GM23338 (cell line): ENCODE measurements at regions not wholly inside any gene's neighbourhood (a gene's known extent, or its start where the extent isn't known, plus 50 kb on each side); places are given as distances from the start of the nearest gene placed in this dataset.
"Not testable (repeated sequence)": the region's sequence is repeated elsewhere in the genome, so short reads cannot be mapped to it uniquely, and the experiment has no call there.

Experiments used
- ATAC-seq: fragments of 200-7000 bp; cut with Tn5 transposase; 3 replicates; pipeline ENCODE4 v1.9.1; 2020
- DNase-seq: peaks from one replicate; pipeline ENCODE4 v3.0.0-alpha.2; 2015; ENCODE audit warnings: low spot score
- H2AFZ ChIP-seq: fragments of 200-600 bp; sonication (generic); 2 replicates; pipeline ENCODE4 v1.8.0; 2016; ENCODE audit warnings: antibody characterized with exemption, mild to moderate bottlenecking, moderate library complexity
- H3F3A ChIP-seq: fragments of 200-600 bp; sonication (generic); replicated peaks from 2 replicates; pipeline ENCODE4 v1.8.0; 2017; ENCODE audit warnings: antibody characterized with exemption, mixed run types, low read depth
- H3K27ac ChIP-seq: fragments of 200-600 bp; sonication (generic); 2 replicates; pipeline ENCODE4 v1.6.1; 2016; ENCODE audit warnings: low read depth
- H3K27me3 ChIP-seq: fragments of 200-600 bp; sonication (generic); 2 replicates; pipeline ENCODE4 v1.8.0; 2016; ENCODE audit warnings: mild to moderate bottlenecking, mixed run types, moderate library complexity; ENCODE audit not compliant: insufficient read depth
- H3K36me3 ChIP-seq: fragments of 200-600 bp; sonication (generic); 2 replicates; pipeline ENCODE4 v1.8.0; 2016; ENCODE audit warnings: mild to moderate bottlenecking; ENCODE audit not compliant: insufficient read depth
- H3K4me1 ChIP-seq: fragments of 200-600 bp; sonication (generic); 2 replicates; pipeline ENCODE4 v1.8.0; 2016; ENCODE audit warnings: mild to moderate bottlenecking, moderate library complexity; ENCODE audit not compliant: insufficient read depth
- H3K4me2 ChIP-seq: fragments of 200-600 bp; sonication (generic); 2 replicates; pipeline ENCODE4 v1.7.1; 2017; ENCODE audit warnings: mixed run types
- H3K4me3 ChIP-seq: fragments of 200-600 bp; sonication (generic); 2 replicates; pipeline ENCODE4 v1.6.1; 2016; ENCODE audit warnings: mixed run types
- H3K79me2 ChIP-seq: fragments of 200-600 bp; sonication (generic); replicated peaks from 2 replicates; pipeline ENCODE4 v1.8.0; 2017; ENCODE audit warnings: mild to moderate bottlenecking; ENCODE audit not compliant: insufficient read depth
- H3K9me2 ChIP-seq: fragments of 200-600 bp; sonication (generic); 2 replicates; pipeline ENCODE4 v1.8.0; 2017; ENCODE audit not compliant: insufficient read depth
- H4K20me1 ChIP-seq: fragments of 200-600 bp; sonication (generic); replicated peaks from 2 replicates; pipeline ENCODE4 v1.8.0; 2017; ENCODE audit warnings: mild to moderate bottlenecking; ENCODE audit not compliant: insufficient read depth
- H3K27ac Mint-ChIP-seq: 2 replicates; pipeline ENCODE4 v1.8.0; 2020; ENCODE audit warnings: inconsistent platforms, mild to moderate bottlenecking, moderate library complexity, mixed read lengths
- H3K27me3 Mint-ChIP-seq: 3 replicates; pipeline ENCODE4 v1.8.0; 2022; ENCODE audit warnings: low read depth, mild to moderate bottlenecking, moderate library complexity, mixed read lengths, inconsistent platforms; ENCODE audit not compliant: insufficient read depth, poor library complexity
- H3K36me3 Mint-ChIP-seq: 3 replicates; pipeline ENCODE4 v1.8.0; 2021; ENCODE audit warnings: low read depth, mild to moderate bottlenecking, inconsistent platforms, moderate library complexity, mixed read lengths
- H3K4me1 Mint-ChIP-seq: 3 replicates; pipeline ENCODE4 v1.8.0; 2020; ENCODE audit warnings: mild to moderate bottlenecking, inconsistent platforms, mixed read lengths
- H3K4me3 Mint-ChIP-seq: 3 replicates; pipeline ENCODE4 v1.8.0; 2021; ENCODE audit warnings: moderate library complexity, mild to moderate bottlenecking, inconsistent platforms, mixed read lengths
- H3K9me3 Mint-ChIP-seq: 3 replicates; pipeline ENCODE4 v1.8.0; 2020; ENCODE audit warnings: moderate library complexity, mild to moderate bottlenecking, inconsistent platforms, mixed read lengths
- CREB1 ChIP-seq: fragments of 250-450 bp; sonication (Bioruptor Pico); IDR thresholded peaks from 2 replicates; pipeline ENCODE4 v1.5.0; 2020; ENCODE audit warnings: low read depth, mild to moderate bottlenecking, moderate library complexity
- EZH2 ChIP-seq: fragments of 200-600 bp; sonication (generic); IDR thresholded peaks from one replicate; pipeline ENCODE4 v1.8.0; 2017; ENCODE audit warnings: antibody characterized with exemption, mild to moderate bottlenecking, low read depth; ENCODE audit not compliant: unreplicated experiment
- EZH2phosphoT487 ChIP-seq: fragments of 200-600 bp; sonication (generic); IDR thresholded peaks from one replicate; pipeline ENCODE4 v1.8.1; 2018; ENCODE audit warnings: antibody characterized with exemption; ENCODE audit not compliant: unreplicated experiment
- JUNB ChIP-seq: IDR thresholded peaks from one replicate; pipeline ENCODE4 v1.6.1; 2016; ENCODE audit warnings: antibody characterized with exemption; ENCODE audit not compliant: unreplicated experiment
- NANOG ChIP-seq: IDR thresholded peaks from 2 replicates; pipeline ENCODE4 v1.6.1; 2016; ENCODE audit warnings: antibody characterized with exemption, borderline replicate concordance
- POLR2AphosphoS5 ChIP-seq: IDR thresholded peaks from 2 replicates; pipeline ENCODE4 v1.6.1; 2016; ENCODE audit warnings: antibody characterized with exemption, low read depth
- STAT1 ChIP-seq: IDR thresholded peaks from one replicate; pipeline ENCODE4 v1.6.1; 2016; ENCODE audit warnings: antibody characterized with exemption; ENCODE audit not compliant: unreplicated experiment
- ZNF114 ChIP-seq: fragments of 250-450 bp; sonication (Bioruptor Pico); IDR thresholded peaks from 2 replicates; pipeline ENCODE4 v1.5.0; 2020; ENCODE audit warnings: mild to moderate bottlenecking, moderate library complexity
- ZNF331 ChIP-seq: fragments of 250-450 bp; sonication (Bioruptor Pico); IDR thresholded peaks from 2 replicates; pipeline ENCODE4 v1.5.0; 2020; ENCODE audit warnings: low read depth, mild to moderate bottlenecking, moderate library complexity
- TF ChIP-seq, protein P1 (sequence below): IDR thresholded peaks from 2 replicates; pipeline ENCODE4 v1.6.1; 2016; ENCODE audit warnings: antibody characterized with exemption
- TF ChIP-seq, protein P2 (sequence below): IDR thresholded peaks from one replicate; pipeline ENCODE4 v1.6.1; 2018; ENCODE audit warnings: antibody characterized with exemption; ENCODE audit not compliant: unreplicated experiment

DNA sequence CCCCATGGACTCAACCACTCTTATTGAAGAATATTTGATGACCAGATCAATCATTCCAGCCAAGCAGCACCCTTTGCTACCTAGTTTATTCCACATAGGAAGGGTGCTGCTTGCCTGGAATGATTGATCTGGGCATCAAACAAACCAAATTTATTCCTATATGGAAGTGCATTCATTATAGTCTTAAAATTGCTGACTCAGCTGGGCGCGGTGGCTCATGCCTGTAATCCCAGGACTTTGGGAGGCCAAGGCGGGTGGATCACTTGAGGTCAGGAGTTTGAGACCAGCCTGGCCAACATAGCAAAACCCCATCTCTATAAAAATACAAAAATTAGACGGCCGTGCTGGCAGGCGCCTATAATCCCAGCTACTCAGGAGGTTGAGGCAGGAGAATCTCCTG is 489.6 kb upstream of the API5 start:
- H3K36me3 ChIP-seq, H3K27me3 ChIP-seq, H3K4me3 Mint-ChIP-seq, H3K4me1 ChIP-seq, H3K27ac ChIP-seq, H4K20me1 ChIP-seq, ATAC-seq, H3K79me2 ChIP-seq, H3K4me3 ChIP-seq, H3K4me1 Mint-ChIP-seq, H2AFZ ChIP-seq, H3K4me2 ChIP-seq, H3K9me2 ChIP-seq, H3K27me3 Mint-ChIP-seq, H3F3A ChIP-seq, DNase-seq, H3K27ac Mint-ChIP-seq: not testable (repeated sequence)
- Mint-ChIP-seq H3K36me3 (peaks cover 11% of the 10 kb centered on the region; the same call in 2 of the 3 replicates), H3K9me3 (peaks cover 95% of the 10 kb centered on the region)

DNA sequence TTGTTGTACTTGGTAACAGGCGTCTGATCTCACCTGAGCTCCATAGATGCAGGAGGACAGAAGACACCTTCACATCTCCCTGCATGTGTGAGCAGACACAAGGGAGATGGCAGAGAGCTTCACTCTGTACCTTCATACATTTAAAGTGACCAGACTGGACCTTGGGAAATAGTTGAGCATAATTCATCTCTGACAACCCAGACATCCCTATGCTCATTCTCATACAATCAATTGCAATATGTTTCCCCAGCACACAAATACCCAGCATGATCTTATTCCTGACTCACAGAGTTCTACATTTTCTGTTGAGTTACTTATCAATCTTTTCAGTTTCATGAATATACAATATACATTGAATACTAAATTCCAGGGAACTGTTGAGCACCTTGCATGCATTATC is 488.2 kb upstream of the API5 start:
- no peaks in the 10 kb centered on the region for H3K27me3 Mint-ChIP-seq
- no peaks in the 10 kb centered on the region for H3K27me3 ChIP-seq

DNA sequence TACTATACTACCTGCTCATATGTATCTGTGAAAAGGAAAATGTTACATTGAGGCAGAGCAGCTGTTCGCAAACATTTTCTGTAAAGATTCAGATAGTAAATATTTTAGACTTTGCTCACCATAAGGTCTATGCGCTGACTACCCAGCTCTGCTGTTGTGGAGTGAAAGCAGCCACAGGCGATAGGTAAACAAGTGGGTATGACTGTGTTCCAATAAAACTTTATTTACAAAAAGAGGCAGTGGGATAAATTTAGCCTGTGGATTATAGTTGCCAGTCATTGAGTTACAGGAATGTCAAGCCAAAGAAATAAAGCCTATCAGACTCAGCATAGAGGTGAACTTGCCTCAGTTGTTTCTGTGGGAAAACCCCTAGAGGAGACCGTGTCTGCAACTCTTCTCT is 487.7 kb upstream of the API5 start:
- H3K4me1 ChIP-seq = peaks cover 5% of the 10 kb centered on the region; the same call in 1 of the 2 replicates
- no peak overlapping the region for H3K27ac ChIP-seq
- Mint-ChIP-seq H3K27me3 (no peaks in the 10 kb centered on the region), H3K36me3 (peaks cover 11% of the 10 kb centered on the region; the same call in 2 of the 3 replicates), H3K27ac (no peak overlapping the region), H3K4me3 (no peak overlapping the region), H3K4me1 (no peaks in the 10 kb centered on the region), H3K9me3 (peaks cover 95% of the 10 kb centered on the region)
- H4K20me1 ChIP-seq = no peaks in the 10 kb centered on the region
- H3K4me3 ChIP-seq = no peak overlapping the region
- H3K27me3 ChIP-seq = no peaks in the 10 kb centered on the region
- no peaks in the 10 kb centered on the region for H3K36me3 ChIP-seq
- H3F3A ChIP-seq = no peaks in the 10 kb centered on the region
- no peaks in the 10 kb centered on the region for H3K79me2 ChIP-seq
- ATAC-seq (no peak), DNase-seq (no peak)
- no peaks in the 10 kb centered on the region for H3K9me2 ChIP-seq
- no peak overlapping the region for H2AFZ ChIP-seq
- no peak overlapping the region for H3K4me2 ChIP-seq
- TF ChIP-seq EZH2 (no peak), JUNB (no peak), NANOG (no peak), ZNF331 (CRISPR knock-in tag) (no peak), STAT1 (no peak), EZH2phosphoT487 (no peak)
- TF ChIP-seq, protein P1, sequence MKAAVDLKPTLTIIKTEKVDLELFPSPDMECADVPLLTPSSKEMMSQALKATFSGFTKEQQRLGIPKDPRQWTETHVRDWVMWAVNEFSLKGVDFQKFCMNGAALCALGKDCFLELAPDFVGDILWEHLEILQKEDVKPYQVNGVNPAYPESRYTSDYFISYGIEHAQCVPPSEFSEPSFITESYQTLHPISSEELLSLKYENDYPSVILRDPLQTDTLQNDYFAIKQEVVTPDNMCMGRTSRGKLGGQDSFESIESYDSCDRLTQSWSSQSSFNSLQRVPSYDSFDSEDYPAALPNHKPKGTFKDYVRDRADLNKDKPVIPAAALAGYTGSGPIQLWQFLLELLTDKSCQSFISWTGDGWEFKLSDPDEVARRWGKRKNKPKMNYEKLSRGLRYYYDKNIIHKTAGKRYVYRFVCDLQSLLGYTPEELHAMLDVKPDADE = no peak
- TF ChIP-seq, protein P2, sequence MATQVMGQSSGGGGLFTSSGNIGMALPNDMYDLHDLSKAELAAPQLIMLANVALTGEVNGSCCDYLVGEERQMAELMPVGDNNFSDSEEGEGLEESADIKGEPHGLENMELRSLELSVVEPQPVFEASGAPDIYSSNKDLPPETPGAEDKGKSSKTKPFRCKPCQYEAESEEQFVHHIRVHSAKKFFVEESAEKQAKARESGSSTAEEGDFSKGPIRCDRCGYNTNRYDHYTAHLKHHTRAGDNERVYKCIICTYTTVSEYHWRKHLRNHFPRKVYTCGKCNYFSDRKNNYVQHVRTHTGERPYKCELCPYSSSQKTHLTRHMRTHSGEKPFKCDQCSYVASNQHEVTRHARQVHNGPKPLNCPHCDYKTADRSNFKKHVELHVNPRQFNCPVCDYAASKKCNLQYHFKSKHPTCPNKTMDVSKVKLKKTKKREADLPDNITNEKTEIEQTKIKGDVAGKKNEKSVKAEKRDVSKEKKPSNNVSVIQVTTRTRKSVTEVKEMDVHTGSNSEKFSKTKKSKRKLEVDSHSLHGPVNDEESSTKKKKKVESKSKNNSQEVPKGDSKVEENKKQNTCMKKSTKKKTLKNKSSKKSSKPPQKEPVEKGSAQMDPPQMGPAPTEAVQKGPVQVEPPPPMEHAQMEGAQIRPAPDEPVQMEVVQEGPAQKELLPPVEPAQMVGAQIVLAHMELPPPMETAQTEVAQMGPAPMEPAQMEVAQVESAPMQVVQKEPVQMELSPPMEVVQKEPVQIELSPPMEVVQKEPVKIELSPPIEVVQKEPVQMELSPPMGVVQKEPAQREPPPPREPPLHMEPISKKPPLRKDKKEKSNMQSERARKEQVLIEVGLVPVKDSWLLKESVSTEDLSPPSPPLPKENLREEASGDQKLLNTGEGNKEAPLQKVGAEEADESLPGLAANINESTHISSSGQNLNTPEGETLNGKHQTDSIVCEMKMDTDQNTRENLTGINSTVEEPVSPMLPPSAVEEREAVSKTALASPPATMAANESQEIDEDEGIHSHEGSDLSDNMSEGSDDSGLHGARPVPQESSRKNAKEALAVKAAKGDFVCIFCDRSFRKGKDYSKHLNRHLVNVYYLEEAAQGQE = no peak

More for the DNA sequence above, 488.2 kb upstream of the API5 start:
- TF ChIP-seq, protein P2 = no peak
- TF ChIP-seq EZH2phosphoT487 (no peak), ZNF114 (CRISPR knock-in tag) (no peak), CREB1 (CRISPR knock-in tag) (no peak), POLR2AphosphoS5 (no peak), ZNF331 (CRISPR knock-in tag) (no peak), EZH2 (no peak), NANOG (no peak)
- Histone ChIP-seq H3K79me2 (no peaks in the 10 kb centered on the region), H3K9me2 (no peaks in the 10 kb centered on the region), H3K36me3 (no peaks in the 10 kb centered on the region), H3K4me1 (peaks cover 5% of the 10 kb centered on the region; the same call in 1 of the 2 replicates), H3K4me2 (no peak overlapping the region), H2AFZ (no peak overlapping the region), H3F3A (no peaks in the 10 kb centered on the region), H3K4me3 (no peak overlapping the region), H3K27ac (no peak overlapping the region), H4K20me1 (no peaks in the 10 kb centered on the region)
- Mint-ChIP-seq H3K9me3 (peaks cover 95% of the 10 kb centered on the region), H3K36me3 (peaks cover 11% of the 10 kb centered on the region; the same call in 2 of the 3 replicates), H3K27ac (no peak overlapping the region), H3K4me1 (no peaks in the 10 kb centered on the region), H3K4me3 (no peak overlapping the region)
- DNase-seq (no peak), ATAC-seq (no peak)
